ENCODE measurements at regions not wholly inside any gene's neighbourhood (a gene's known extent, or its start where the extent isn't known, plus 50 kb on each side); places are given as distances from the start of the nearest gene placed in this dataset.

DNA sequence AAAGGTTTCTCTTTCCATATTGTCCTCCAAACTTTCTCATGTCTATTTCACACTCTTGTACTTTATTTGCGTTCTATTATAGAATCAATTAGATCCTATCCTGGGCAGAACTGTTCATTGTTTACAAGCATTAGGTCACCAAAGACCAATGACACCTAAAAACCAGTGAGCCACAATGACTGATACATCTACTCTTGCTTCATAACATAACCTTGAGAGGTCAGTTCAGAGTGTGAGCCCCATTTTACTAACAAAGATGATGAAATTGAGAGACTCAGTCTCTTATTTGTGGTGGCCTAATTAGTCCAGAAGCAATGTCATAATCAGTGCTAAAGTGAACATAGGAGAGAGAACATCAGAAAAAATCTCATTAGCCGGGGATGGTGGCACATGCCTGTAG is 248.9 kb upstream of the RBBP8 start:
- TF ChIP-seq, protein P1, sequence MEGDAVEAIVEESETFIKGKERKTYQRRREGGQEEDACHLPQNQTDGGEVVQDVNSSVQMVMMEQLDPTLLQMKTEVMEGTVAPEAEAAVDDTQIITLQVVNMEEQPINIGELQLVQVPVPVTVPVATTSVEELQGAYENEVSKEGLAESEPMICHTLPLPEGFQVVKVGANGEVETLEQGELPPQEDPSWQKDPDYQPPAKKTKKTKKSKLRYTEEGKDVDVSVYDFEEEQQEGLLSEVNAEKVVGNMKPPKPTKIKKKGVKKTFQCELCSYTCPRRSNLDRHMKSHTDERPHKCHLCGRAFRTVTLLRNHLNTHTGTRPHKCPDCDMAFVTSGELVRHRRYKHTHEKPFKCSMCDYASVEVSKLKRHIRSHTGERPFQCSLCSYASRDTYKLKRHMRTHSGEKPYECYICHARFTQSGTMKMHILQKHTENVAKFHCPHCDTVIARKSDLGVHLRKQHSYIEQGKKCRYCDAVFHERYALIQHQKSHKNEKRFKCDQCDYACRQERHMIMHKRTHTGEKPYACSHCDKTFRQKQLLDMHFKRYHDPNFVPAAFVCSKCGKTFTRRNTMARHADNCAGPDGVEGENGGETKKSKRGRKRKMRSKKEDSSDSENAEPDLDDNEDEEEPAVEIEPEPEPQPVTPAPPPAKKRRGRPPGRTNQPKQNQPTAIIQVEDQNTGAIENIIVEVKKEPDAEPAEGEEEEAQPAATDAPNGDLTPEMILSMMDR (IDR thresholded peaks at IDR 0.05; ENCODE audit: low read depth, low read length): no peak

DNA sequence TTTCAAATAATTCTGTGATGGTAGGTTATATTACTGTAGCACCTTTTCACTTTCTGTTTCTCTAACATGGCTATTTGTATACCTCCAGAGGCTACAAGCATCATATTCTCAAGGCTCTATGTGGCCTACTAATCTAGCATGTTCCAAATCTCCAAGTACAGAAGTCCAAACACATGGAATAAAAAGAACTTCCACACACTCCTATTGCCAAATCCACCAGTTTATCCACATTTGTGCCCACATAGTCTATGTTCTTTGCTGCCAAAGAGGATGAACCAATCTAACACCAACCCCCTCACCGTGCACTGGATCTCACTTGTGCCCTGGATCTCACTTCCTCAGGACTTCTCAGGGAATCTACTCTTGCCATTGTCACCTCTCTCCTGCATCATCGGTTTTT is 247.3 kb upstream of the RBBP8 start:
- H3K4me3 ChIP-seq (replicated peaks in 1 of 2; ENCODE audit: low read depth in 2 of 2, low read length in 2 of 2): no peak overlapping the region
- no peak for DNase-seq (ENCODE audit: low read depth in 2 of 2)
- TF ChIP-seq, protein P1 (IDR thresholded peaks at IDR 0.05; ENCODE audit: low read depth, low read length): no peak

More for the DNA sequence above, 248.9 kb upstream of the RBBP8 start:
- H3K4me3 ChIP-seq (replicated peaks in 1 of 2; ENCODE audit: low read depth in 2 of 2, low read length in 2 of 2): no peak overlapping the region
- no peak for DNase-seq (ENCODE audit: low read depth in 2 of 2)

DNA sequence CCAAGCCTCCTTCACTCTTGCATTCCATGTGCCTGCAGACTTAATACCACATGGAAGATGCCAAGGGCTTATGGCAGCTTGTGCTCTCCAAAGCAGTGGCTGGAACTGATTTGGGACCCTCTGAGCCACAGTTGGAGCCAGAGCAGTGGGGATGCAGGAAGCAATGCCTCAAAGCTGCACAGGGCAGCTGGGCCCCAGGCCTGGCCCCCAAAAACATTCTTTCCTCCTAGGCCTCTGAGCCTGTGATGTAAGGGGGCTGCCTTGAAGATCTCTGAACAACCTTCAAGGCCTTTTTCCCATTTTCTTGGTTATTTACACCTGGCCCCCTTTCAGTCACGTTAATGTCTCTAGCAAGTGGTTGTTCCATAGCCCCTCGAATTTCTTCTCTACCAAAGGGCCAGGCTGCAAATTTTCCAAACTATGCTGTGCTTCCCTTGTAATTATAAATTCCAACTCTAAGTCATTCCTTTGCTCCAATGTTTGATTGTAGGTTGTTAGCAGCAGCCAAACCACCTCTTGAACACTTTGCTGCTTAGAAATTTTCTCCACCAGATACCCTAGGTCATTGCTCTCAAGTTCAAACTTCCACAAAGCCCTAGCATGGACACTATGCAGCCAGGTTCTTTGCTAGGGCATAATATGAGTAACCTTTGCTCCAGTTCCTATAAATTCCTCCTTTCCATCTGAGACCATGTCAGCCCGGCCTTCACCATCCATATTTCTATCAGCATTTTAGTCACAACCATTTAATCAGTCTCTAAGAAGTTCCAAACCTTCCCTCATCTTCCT is 245.0 kb upstream of the RBBP8 start:
- DNase-seq (ENCODE audit: low read depth in 2 of 2): no peak
- TF ChIP-seq, protein P1 (IDR thresholded peaks at IDR 0.05; ENCODE audit: low read depth, low read length): no peak
- H3K4me3 ChIP-seq (replicated peaks in 1 of 2; ENCODE audit: low read depth in 2 of 2, low read length in 2 of 2): no peak overlapping the region

DNA sequence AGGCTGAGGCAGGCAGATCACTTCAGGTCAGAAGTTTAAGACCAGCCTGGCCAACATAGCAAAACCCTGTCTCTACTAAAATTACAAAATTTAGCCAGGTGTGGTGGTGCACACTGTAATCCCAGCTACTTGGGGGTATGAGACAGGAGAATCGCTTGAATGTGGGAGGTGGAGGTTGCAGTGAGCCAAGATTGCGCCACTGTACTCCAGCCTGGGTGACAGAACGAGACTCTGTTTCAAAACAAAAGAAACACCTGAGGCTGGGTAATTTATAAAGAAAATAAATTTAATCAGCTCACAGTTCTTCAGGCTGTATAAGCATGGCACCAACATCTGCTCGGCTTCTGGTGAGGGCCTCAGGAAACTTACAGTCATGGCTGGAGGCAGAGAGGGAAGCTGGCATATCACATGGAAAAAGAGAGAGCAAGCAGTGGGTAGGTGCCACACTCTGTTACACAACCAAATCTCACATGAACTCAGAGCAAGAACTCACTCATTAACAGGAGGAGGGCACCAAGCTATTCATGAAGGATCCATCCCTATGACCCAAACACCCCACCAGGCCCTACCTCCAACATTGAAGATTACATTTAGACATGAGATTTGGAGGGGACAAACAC is 244.1 kb upstream of the RBBP8 start:
- DNase-seq (ENCODE audit: low read depth in 2 of 2): no peak
- no peak overlapping the region for H3K4me3 ChIP-seq (replicated peaks in 1 of 2; ENCODE audit: low read depth in 2 of 2, low read length in 2 of 2)
- TF ChIP-seq, protein P1 (IDR thresholded peaks at IDR 0.05; ENCODE audit: low read depth, low read length): no peak

DNA sequence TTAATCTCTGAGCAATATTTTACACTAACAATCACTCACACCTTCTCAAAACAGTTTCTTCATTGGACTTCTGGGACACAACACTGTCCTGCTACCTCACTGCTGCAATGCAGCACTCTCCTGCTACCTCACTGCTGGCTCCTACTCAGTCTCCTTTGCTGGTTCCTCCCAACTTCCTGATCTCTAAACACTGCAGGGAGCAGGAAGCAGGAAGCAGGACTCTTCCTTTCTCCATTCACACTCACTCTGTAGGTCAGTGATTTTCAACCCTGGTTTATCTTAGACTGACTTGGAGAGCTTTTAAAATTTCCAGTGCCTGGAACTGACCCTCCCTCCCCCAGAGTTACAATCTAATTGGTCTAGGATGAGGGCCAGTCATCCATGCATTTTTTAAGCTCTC is 243.4 kb upstream of the RBBP8 start:
- TF ChIP-seq, protein P1 (IDR thresholded peaks at IDR 0.05; ENCODE audit: low read depth, low read length): no peak
- H3K4me3 ChIP-seq (replicated peaks in 1 of 2; ENCODE audit: low read depth in 2 of 2, low read length in 2 of 2): no peak overlapping the region
- no peak for DNase-seq (ENCODE audit: low read depth in 2 of 2)

DNA sequence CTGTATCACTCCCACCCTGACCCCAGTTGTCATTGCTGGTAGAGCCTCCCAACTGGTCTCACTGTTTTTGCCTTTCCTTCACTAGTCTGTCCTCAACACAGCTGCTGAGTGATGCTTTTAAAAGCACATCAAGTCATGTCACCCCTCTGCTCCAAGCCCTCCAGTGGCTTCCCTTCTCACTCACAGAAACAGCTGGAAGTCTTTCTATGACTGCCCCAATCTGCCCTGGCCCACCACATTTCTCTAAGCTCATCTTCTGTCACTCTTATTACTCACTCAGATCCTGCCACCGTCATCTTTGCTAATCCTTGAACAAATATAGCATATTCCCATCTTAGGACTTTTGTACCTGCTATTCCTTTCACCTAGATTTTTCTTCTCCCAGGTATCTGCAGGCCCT is 242.6 kb upstream of the RBBP8 start:
- TF ChIP-seq, protein P1 (IDR thresholded peaks at IDR 0.05; ENCODE audit: low read depth, low read length): no peak
- H3K4me3 ChIP-seq (replicated peaks in 1 of 2; ENCODE audit: low read depth in 2 of 2, low read length in 2 of 2): no peak overlapping the region
- no peak for DNase-seq (ENCODE audit: low read depth in 2 of 2)

Measured in cardiac fibroblast (primary cell).